OCI-LY3 (cell line): ENCODE measurements at regions not wholly inside any gene's neighbourhood (a gene's known extent, or its start where the extent isn't known, plus 50 kb on each side); places are given as distances from the start of the nearest gene placed in this dataset.
"Not testable (repeated sequence)": the region's sequence is repeated elsewhere in the genome, so short reads cannot be mapped to it uniquely, and the experiment has no call there.

Experiments
- H2AFZ ChIP-seq: fragments of 200-600, 300-600 bp; shearing (Covaris generic); 2 replicates; pipeline ENCODE4 v1.6.0; 2014; ENCODE audit warnings: antibody characterized with exemption, low read depth, low read length
- H3K27ac ChIP-seq: fragments of 200-600, 300-600 bp; sonication (generic); 2 replicates; pipeline ENCODE4 v1.5.1; 2014; ENCODE audit warnings: mild to moderate bottlenecking, low read length, moderate library complexity, mixed read lengths
- H3K27me3 ChIP-seq: fragments of 200-600, 300-600 bp; sonication (generic); 2 replicates; pipeline ENCODE4 v1.6.1; 2014; ENCODE audit warnings: low read depth, low read length, mixed read lengths
- H3K36me3 ChIP-seq: fragments of 200-600, 300-600 bp; sonication (generic); replicated peaks from 2 replicates; pipeline ENCODE3; 2014; ENCODE audit warnings: low read depth, low read length, mixed read lengths
- H3K4me1 ChIP-seq: fragments of 300-600, 200-600 bp; sonication (generic); 2 replicates; pipeline ENCODE4 v1.6.1; 2014; ENCODE audit warnings: low read length, mixed read lengths
- H3K4me2 ChIP-seq: fragments of 200-600, 300-600 bp; sonication (generic); 2 replicates; pipeline ENCODE4 v1.6.1; 2014; ENCODE audit warnings: low read length, mixed read lengths
- H3K4me3 ChIP-seq: fragments of 300-600, 200-600 bp; sonication (generic); 2 replicates; pipeline ENCODE4 v1.5.1; 2014; ENCODE audit warnings: antibody characterized with exemption, mild to moderate bottlenecking, low read length, moderate library complexity
- H3K79me2 ChIP-seq: fragments of 300-600, 200-600 bp; shearing (Covaris generic); 2 replicates; pipeline ENCODE4 v1.6.1; 2014; ENCODE audit warnings: mild to moderate bottlenecking, low read length, mixed read lengths
- H3K9ac ChIP-seq: fragments of 300-600, 200-600 bp; shearing (Covaris generic); 2 replicates; pipeline ENCODE4 v1.6.0; 2014; ENCODE audit warnings: mild to moderate bottlenecking, low read length, moderate library complexity
- H3K9me3 ChIP-seq: fragments of 200-600, 300-600 bp; shearing (Covaris generic); 2 replicates; pipeline ENCODE4 v1.6.1; 2014; ENCODE audit warnings: low read length, mixed read lengths; ENCODE audit not compliant: insufficient read depth
- H4K20me1 ChIP-seq: fragments of 200-600, 300-600 bp; sonication (generic); 2 replicates; pipeline ENCODE4 v1.6.1; 2016; ENCODE audit warnings: low read length, mixed read lengths; ENCODE audit not compliant: insufficient read depth
- EZH2phosphoT487 ChIP-seq: fragments of 200-600 bp; shearing (Covaris generic); IDR thresholded peaks from 2 replicates; pipeline ENCODE4 v1.6.1; 2018; ENCODE audit warnings: antibody characterized with exemption, mixed run types, low read depth
- TF ChIP-seq, protein P1 (sequence below): fragments of 200-600, 300-600 bp; sonication (generic); IDR thresholded peaks from 2 replicates; pipeline ENCODE4 v1.5.1; 2014; ENCODE audit warnings: antibody characterized with exemption, low read length, low read depth

DNA sequence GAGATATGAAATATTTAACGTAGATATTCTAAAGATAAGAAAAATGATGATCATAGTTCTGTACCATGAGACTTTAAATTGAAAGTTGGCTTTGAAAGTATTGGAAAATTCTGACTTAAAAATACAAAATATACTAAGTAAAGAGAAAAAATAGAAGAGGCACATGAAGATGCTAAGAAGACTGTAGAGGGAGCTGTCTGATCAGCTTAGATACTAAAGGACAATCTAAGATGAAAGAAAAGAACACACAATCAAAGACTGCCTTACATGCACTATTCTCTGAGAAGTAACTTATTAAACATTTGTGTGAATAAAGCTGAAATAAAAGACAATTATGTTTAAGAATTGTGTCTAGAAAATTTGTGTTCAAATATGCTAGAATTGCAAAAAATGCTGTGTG lies 55.1 kb downstream of the RBMXL2 start:
- Histone ChIP-seq H3K36me3 (no peaks in the 10 kb centered on the region), H2AFZ (no peak overlapping the region), H4K20me1 (no peaks in the 10 kb centered on the region), H3K79me2 (no peaks in the 10 kb centered on the region), H3K9ac (no peak overlapping the region), H3K4me3 (no peak overlapping the region), H3K4me1 (no peaks in the 10 kb centered on the region), H3K9me3 (no peaks in the 10 kb centered on the region), H3K27me3 (no peaks in the 10 kb centered on the region), H3K4me2 (no peak overlapping the region), H3K27ac (no peak overlapping the region)
- no peak for TF ChIP-seq EZH2phosphoT487
- TF ChIP-seq, protein P1, sequence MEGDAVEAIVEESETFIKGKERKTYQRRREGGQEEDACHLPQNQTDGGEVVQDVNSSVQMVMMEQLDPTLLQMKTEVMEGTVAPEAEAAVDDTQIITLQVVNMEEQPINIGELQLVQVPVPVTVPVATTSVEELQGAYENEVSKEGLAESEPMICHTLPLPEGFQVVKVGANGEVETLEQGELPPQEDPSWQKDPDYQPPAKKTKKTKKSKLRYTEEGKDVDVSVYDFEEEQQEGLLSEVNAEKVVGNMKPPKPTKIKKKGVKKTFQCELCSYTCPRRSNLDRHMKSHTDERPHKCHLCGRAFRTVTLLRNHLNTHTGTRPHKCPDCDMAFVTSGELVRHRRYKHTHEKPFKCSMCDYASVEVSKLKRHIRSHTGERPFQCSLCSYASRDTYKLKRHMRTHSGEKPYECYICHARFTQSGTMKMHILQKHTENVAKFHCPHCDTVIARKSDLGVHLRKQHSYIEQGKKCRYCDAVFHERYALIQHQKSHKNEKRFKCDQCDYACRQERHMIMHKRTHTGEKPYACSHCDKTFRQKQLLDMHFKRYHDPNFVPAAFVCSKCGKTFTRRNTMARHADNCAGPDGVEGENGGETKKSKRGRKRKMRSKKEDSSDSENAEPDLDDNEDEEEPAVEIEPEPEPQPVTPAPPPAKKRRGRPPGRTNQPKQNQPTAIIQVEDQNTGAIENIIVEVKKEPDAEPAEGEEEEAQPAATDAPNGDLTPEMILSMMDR: peak; percentile 70

DNA sequence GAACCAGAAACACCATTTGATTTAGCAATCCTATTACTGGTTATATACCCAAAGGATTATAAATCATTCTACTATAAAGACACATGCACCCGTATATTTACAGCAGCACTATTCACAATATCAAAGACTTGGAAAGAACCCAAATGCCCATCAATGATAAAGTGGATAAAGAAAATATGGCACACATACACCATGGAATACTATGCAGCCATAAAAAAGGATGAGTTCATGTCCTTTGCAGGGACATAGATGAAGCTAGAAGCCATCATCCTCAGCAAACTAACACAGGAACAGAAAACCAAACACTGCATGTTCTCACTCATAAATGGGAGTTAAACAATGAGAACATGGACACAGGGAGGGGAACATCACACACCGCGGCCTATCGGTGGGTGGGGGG lies 61.3 kb downstream of the RBMXL2 start:
- H3K36me3 ChIP-seq, H3K9me3 ChIP-seq, H3K4me3 ChIP-seq, H3K4me1 ChIP-seq, H3K4me2 ChIP-seq, H3K27ac ChIP-seq, H3K9ac ChIP-seq, H3K79me2 ChIP-seq, H3K27me3 ChIP-seq, H2AFZ ChIP-seq, H4K20me1 ChIP-seq: not testable (repeated sequence)

DNA sequence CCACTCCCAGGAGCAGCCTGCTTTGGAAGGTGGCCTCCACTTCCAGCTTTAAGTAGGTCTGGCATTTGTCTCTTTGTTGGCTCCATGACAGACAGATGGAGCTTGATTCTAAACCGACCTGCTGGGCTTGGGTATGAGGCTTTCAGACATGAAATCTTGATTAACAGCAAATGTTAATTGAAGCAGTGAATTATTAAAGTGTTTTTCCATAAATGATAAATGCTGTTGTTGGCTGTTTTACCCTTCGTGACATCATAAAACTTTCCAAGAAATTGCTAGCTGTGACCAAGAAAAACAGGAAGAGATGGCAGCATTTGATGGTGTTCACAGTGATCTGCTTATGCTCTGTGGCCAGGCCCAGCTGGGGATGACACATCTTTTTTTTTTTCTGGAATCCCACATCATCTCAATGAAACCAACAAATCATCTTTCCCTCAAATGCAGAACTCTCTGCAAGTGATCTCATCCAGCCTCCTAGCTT lies 66.1 kb downstream of the RBMXL2 start:
- H3K4me1 ChIP-seq: peaks cover 6% of the 10 kb centered on the region
- H3K9me3 ChIP-seq: no peaks in the 10 kb centered on the region
- H4K20me1 ChIP-seq: no peaks in the 10 kb centered on the region
- no peak overlapping the region for H3K9ac ChIP-seq
- no peaks in the 10 kb centered on the region for H3K36me3 ChIP-seq
- TF ChIP-seq EZH2phosphoT487: no peak
- TF ChIP-seq, protein P1: no peak
- no peaks in the 10 kb centered on the region for H3K27me3 ChIP-seq
- H3K27ac ChIP-seq: no peak overlapping the region
- H2AFZ ChIP-seq: no peak overlapping the region
- H3K79me2 ChIP-seq: no peaks in the 10 kb centered on the region
- no peak overlapping the region for H3K4me3 ChIP-seq
- no peak overlapping the region for H3K4me2 ChIP-seq

DNA sequence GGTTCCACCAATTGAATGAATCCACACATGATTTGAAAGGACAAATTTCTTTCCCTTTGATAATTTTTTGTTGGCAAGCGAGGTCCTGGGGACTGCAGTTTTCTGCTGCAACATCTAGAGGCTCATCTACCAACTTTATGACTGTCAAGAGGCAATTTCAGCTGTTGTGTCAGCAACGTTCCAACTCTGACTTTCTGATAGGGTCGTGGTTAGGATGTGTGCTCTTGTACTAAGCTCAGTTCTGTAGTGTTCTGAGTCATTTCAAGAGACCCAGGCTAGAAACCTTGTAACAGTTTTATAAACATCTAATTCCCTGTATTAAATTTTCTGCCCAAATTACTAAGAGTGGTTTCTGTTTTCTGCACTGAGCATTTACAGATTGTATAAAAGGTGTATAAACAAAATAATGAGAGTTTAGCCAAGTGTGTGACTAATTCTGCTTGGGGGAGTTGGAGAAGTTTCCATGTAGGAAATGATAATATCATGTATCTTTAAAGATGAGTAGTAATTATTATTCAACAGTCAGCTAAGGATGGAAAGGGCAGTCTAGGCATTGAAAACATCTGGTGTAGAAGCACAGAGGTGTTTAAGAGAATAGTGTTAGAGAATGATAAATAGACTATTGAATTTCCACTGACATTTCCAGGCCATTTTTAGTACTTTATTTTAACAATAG lies 72.2 kb downstream of the RBMXL2 start:
- Histone ChIP-seq H3K79me2 (no peaks in the 10 kb centered on the region), H3K36me3 (no peaks in the 10 kb centered on the region), H3K4me3 (peak overlapping the region; percentile 27), H4K20me1 (no peaks in the 10 kb centered on the region), H3K27me3 (no peaks in the 10 kb centered on the region), H3K27ac (peak overlapping the region; percentile 32), H3K4me1 (peaks cover 30% of the 10 kb centered on the region), H3K4me2 (peak overlapping the region; percentile 62), H3K9ac (no peak overlapping the region), H3K9me3 (no peaks in the 10 kb centered on the region), H2AFZ (no peak overlapping the region)
- TF ChIP-seq EZH2phosphoT487: no peak
- TF ChIP-seq, protein P1: no peak
